ENCODE measurements at regions not wholly inside any gene's neighbourhood (a gene's known extent, or its start where the extent isn't known, plus 50 kb on each side); places are given as distances from the start of the nearest gene placed in this dataset.

DNA sequence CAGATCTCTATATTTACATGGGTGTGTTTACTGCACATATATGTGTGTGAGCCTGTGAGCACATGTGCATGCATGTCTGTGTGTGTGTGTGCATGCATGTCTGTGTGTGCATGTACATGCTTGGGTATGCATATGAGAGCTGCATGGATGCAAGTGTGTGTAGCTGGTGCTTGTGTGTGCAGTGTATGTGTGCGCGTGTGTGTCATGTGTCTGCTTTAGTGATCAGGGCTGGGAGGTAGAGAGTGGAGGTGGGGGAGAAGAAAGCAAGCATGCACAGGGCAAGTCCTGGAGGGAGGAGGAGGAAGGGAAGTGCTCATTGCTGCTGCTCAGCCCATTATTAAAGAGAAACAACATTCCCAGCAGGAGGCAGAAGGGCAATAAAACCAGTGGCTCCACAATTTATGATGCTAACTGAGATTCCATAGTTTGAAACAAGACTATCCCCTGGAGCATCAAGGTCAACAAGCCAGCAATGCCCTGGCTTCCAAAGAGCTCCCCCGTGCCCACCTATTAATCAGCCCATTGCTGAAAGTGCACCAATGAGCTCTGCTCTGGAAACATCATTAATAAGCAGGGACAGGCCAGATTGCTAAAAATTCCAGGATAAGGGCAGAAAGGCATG lies 414.0 kb downstream of the MAFB start:
- TF ChIP-seq EZH2phosphoT487 (IDR thresholded peaks at IDR 0.05; ENCODE audit: insufficient read depth, low read depth), result no peak
- no peak for TF ChIP-seq EZH2 (IDR thresholded peaks at IDR 0.05; ENCODE audit: insufficient read depth, poor library complexity, severe bottlenecking)
